ENCODE measurements at regions not wholly inside any gene's neighbourhood (a gene's known extent, or its start where the extent isn't known, plus 50 kb on each side); places are given as distances from the start of the nearest gene placed in this dataset.
"Not testable (repeated sequence)": the region's sequence is repeated elsewhere in the genome, so short reads cannot be mapped to it uniquely, and the experiment has no call there.

DNA sequence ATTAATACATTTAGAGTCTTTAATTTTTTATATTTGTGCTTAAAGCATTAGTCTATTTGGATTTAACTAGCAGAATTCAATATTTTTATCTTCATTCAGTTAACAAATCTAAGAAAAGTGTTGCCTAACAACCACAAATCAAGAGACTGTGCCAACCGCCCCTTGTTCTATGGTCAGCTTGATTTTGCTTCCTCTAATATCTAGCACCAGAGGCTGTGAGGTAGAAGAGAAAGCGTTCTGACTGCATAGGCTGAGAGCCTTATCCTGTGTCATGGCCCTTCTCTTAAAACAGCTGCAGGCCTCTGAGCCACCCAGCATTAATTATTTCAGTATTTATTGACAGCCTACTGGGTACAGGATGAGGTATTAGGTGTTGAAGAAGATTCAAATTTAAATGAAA is 693.0 kb upstream of the CDH6 start:
- H3K36me3 ChIP-seq: no peaks in the 10 kb centered on the region
- no peak overlapping the region for H3K4me2 ChIP-seq
- no peak overlapping the region for H3K9ac ChIP-seq
- TF ChIP-seq Cebpa-rat (IDR thresholded peaks at IDR 0.05): no peak
- no peaks in the 10 kb centered on the region for H4K20me1 ChIP-seq
- H3K4me3 ChIP-seq: no peak overlapping the region
- no peaks in the 10 kb centered on the region for H3K27me3 ChIP-seq
- no peaks in the 10 kb centered on the region for H3K9me3 ChIP-seq
- H3K27ac ChIP-seq: no peak overlapping the region
- no peaks in the 10 kb centered on the region for H3K4me1 ChIP-seq

DNA sequence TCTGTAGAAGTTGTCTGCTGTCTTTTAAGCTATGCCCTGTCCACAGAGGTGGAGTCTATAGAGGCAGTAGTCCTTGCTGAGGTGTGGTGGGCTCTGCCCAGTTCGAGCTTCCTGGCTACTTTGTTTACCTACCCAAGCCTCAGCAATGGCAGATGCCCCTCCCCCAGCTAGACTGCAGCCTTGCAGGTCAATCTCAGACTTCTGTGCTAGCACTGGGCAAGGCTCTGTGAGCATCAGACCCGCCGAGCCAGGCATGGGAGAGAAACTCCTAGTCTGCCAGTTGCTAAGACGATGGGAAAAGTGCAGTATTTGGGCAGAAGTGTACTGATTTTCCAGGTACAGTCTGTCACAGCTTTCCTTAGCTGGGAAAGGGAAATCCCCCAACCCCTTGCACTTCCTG is 694.1 kb upstream of the CDH6 start:
- no peak overlapping the region for H3K27ac ChIP-seq
- H3K9me3 ChIP-seq: no peaks in the 10 kb centered on the region
- no peaks in the 10 kb centered on the region for H3K4me1 ChIP-seq
- no peaks in the 10 kb centered on the region for H4K20me1 ChIP-seq
- H3K4me2 ChIP-seq: no peak overlapping the region
- no peak overlapping the region for H3K9ac ChIP-seq
- no peak overlapping the region for H3K4me3 ChIP-seq
- no peak for TF ChIP-seq Cebpa-rat (IDR thresholded peaks at IDR 0.05)
- no peaks in the 10 kb centered on the region for H3K27me3 ChIP-seq
- H3K36me3 ChIP-seq: no peaks in the 10 kb centered on the region

GRCh38 chr5:30498972-30499371 is 694.5 kb upstream of the CDH6 start:
- Histone ChIP-seq H3K4me2 (no peak overlapping the region), H3K4me3 (no peak overlapping the region), H3K27me3 (no peaks in the 10 kb centered on the region), H3K9ac (no peak overlapping the region), H3K36me3 (no peaks in the 10 kb centered on the region), H4K20me1 (no peaks in the 10 kb centered on the region), H3K9me3 (no peaks in the 10 kb centered on the region), H3K27ac (no peak overlapping the region), H3K4me1 (no peaks in the 10 kb centered on the region)
- TF ChIP-seq Cebpa-rat (IDR thresholded peaks at IDR 0.05): no peak

DNA sequence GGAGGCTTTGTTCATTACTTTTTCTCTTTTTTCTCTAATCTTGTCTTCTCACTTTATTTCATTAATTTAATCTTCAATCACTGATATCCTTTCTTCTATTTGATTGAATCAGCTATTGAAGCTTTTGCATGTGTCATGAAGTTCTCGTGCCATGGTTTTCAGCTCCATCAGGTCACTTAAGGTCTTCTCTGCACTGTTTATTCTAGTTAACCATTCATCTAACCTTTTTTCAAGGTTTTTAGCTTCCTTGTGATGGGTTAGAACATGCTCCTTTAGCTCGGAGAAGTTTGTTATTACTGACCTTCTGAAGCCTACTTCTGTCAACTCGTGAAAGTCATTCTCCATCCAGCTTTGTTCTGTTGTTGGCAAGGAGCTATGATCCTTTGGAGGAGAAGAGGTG is 695.0 kb upstream of the CDH6 start:
- H4K20me1 ChIP-seq, H3K4me3 ChIP-seq, H3K9ac ChIP-seq, H3K27ac ChIP-seq, H3K4me2 ChIP-seq, H3K4me1 ChIP-seq, H3K27me3 ChIP-seq, H3K9me3 ChIP-seq, H3K36me3 ChIP-seq: not testable (repeated sequence)

- H3K4me2 ChIP-seq, H3K9me3 ChIP-seq, H3K27ac ChIP-seq, H3K36me3 ChIP-seq, H3K9ac ChIP-seq, H3K4me1 ChIP-seq, H3K27me3 ChIP-seq, H4K20me1 ChIP-seq, H3K4me3 ChIP-seq: not testable (repeated sequence)
Observed at GRCh38 chr5:30494113-30494512, 699.4 kb upstream of the CDH6 start.

DNA sequence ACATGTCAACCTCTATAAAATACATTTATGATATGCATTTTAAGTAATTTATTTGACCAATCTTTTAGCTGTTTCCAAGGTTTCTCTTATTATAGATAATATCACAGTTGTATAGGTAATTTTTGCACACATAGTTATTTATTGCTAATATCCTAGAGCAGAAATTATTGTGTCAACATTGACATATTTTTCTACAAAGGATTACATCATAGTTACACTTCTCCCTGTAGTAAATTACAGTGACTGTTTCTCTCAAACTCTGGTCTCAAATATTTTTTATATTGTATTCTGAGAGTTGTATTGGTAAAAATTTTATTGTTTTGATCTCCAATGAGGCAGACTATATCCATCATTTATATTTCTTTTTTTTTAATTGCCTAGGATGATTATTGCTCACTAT is 714.4 kb upstream of the CDH6 start:
- no peaks in the 10 kb centered on the region for H4K20me1 ChIP-seq
- H3K4me3 ChIP-seq: no peak overlapping the region
- H3K27ac ChIP-seq: no peak overlapping the region
- no peaks in the 10 kb centered on the region for H3K4me1 ChIP-seq
- no peaks in the 10 kb centered on the region for H3K36me3 ChIP-seq
- no peak overlapping the region for H3K9ac ChIP-seq
- H3K9me3 ChIP-seq: peaks cover 23% of the 10 kb centered on the region
- no peaks in the 10 kb centered on the region for H3K27me3 ChIP-seq
- TF ChIP-seq Cebpa-rat (IDR thresholded peaks at IDR 0.05): no peak
- no peak overlapping the region for H3K4me2 ChIP-seq

DNA sequence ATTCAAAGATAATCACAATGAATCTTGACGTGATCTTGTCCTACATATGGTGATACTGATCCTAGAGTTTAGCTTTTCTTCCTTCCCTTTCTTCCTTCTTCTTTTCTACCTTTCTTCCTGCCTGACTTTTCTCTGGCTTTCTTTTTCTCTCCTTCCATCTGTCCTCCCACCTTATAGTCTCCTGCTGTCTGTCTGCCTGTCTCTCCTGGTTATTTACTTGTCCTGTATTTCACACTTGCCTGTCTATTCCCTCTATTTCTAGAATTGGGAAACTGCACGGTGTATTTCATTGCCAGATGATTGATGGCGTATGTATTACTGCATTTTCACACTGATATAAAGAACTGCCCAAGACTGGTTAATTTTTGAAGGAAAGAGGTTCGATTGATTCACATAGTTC is 718.1 kb upstream of the CDH6 start:
- no peak overlapping the region for H3K27ac ChIP-seq
- H3K9me3 ChIP-seq: peaks cover 23% of the 10 kb centered on the region
- no peaks in the 10 kb centered on the region for H3K36me3 ChIP-seq
- H3K4me2 ChIP-seq: no peak overlapping the region
- H3K4me1 ChIP-seq: no peaks in the 10 kb centered on the region
- TF ChIP-seq Cebpa-rat (IDR thresholded peaks at IDR 0.05): no peak
- no peaks in the 10 kb centered on the region for H3K27me3 ChIP-seq
- no peak overlapping the region for H3K9ac ChIP-seq
- H4K20me1 ChIP-seq: no peaks in the 10 kb centered on the region
- H3K4me3 ChIP-seq: no peak overlapping the region

- H3K36me3 ChIP-seq: no peaks in the 10 kb centered on the region
- H3K27ac ChIP-seq: no peak overlapping the region
- H3K4me2 ChIP-seq: no peak overlapping the region
- no peaks in the 10 kb centered on the region for H4K20me1 ChIP-seq
- no peaks in the 10 kb centered on the region for H3K27me3 ChIP-seq
- H3K9ac ChIP-seq: no peak overlapping the region
- TF ChIP-seq Cebpa-rat (IDR thresholded peaks at IDR 0.05): no peak
- H3K9me3 ChIP-seq: peaks cover 5% of the 10 kb centered on the region
- no peaks in the 10 kb centered on the region for H3K4me1 ChIP-seq
- no peak overlapping the region for H3K4me3 ChIP-seq
Observed at GRCh38 chr5:30469691-30470090, 723.8 kb upstream of the CDH6 start.

DNA sequence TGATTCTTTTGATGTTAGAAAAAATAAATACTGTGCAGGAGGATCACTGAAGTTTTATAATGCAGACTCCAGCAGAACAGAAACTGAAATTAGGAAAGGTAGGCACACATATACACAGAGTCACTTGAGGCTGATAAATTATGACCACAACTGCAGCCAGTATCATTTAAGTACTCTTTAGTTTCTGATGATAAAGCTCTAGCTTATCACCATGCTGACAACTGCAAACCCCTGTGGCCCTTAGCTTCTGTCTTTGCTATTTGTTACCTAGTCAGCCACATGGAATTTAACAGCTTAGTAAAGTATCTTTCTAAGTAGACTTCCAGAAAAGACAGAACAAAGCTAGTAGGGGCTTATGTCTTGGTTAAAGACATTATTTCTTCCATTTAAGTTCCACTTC is 734.8 kb upstream of the CDH6 start:
- no peaks in the 10 kb centered on the region for H4K20me1 ChIP-seq

GRCh38 chr5:30455484-30455883 is 738.0 kb upstream of the CDH6 start:
- H3K36me3 ChIP-seq, H3K9ac ChIP-seq, H3K4me2 ChIP-seq, H3K4me1 ChIP-seq, H4K20me1 ChIP-seq, H3K27me3 ChIP-seq, H3K27ac ChIP-seq, H3K9me3 ChIP-seq, H3K4me3 ChIP-seq: not testable (repeated sequence)

More for the DNA sequence above, 734.8 kb upstream of the CDH6 start:
- H3K4me3 ChIP-seq: no peak overlapping the region
- H3K36me3 ChIP-seq: no peaks in the 10 kb centered on the region
- TF ChIP-seq Cebpa-rat (IDR thresholded peaks at IDR 0.05): no peak
- no peaks in the 10 kb centered on the region for H3K27me3 ChIP-seq
- H3K9me3 ChIP-seq: no peaks in the 10 kb centered on the region
- no peak overlapping the region for H3K9ac ChIP-seq
- H3K4me2 ChIP-seq: no peak overlapping the region
- H3K4me1 ChIP-seq: no peaks in the 10 kb centered on the region
- no peak overlapping the region for H3K27ac ChIP-seq

DNA sequence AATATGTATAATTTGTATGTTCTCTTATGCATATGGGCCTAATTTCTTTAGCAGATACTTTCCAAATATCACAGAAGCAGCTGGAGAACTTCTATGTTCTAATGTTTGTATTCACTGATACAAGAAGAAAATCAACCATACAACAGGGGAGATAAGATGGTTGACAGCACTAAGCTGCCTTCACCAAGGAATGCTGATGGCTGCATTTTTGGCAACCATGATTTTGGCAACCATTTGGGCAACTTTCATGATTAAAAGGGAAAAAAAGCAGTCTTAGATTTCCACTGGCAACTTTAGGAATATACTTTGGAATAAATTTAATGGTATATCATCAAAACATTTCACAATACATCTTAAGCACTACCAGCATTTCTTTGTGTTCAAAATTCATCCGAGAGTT is 740.3 kb upstream of the CDH6 start:
- Histone ChIP-seq H4K20me1 (no peaks in the 10 kb centered on the region), H3K4me3 (no peak overlapping the region), H3K9ac (no peak overlapping the region), H3K4me2 (no peak overlapping the region), H3K4me1 (no peaks in the 10 kb centered on the region), H3K27ac (no peak overlapping the region), H3K9me3 (no peaks in the 10 kb centered on the region), H3K27me3 (no peaks in the 10 kb centered on the region), H3K36me3 (no peaks in the 10 kb centered on the region)
- TF ChIP-seq Cebpa-rat (IDR thresholded peaks at IDR 0.05): no peak

All from BLaER1 (cell line).